ENCODE measurements at regions not wholly inside any gene's neighbourhood (a gene's known extent, or its start where the extent isn't known, plus 50 kb on each side); places are given as distances from the start of the nearest gene placed in this dataset.
"Not testable (repeated sequence)": the region's sequence is repeated elsewhere in the genome, so short reads cannot be mapped to it uniquely, and the experiment has no call there.

GRCh38 chr6:158881884-158882283, 62.7 kb upstream of the EZR start:
- not testable (repeated sequence) for DNase-seq (ENCODE audit: low read depth in 3 of 3)

GRCh38 chr6:158881276-158881675, 62.1 kb upstream of the EZR start:
- DNase-seq (ENCODE audit: low read depth in 3 of 3): not testable (repeated sequence)

- no peak for DNase-seq (ENCODE audit: low read depth in 3 of 3)
These were observed 60.0 kb upstream of the EZR start for GRCh38 chr6:158879180-158879579.

- DNase-seq (ENCODE audit: low read depth in 3 of 3): no peak
These were observed 58.5 kb upstream of the EZR start for GRCh38 chr6:158877716-158878115.

GRCh38 chr6:158876886-158877285, 57.7 kb upstream of the EZR start:
- no peak for DNase-seq (ENCODE audit: low read depth in 3 of 3)

GRCh38 chr6:158870649-158870957, 51.4 kb upstream of the EZR start:
- no peak for DNase-seq (ENCODE audit: low read depth in 3 of 3)

GRCh38 chr6:158869826-158870648, 50.9 kb upstream of the EZR start:
- peak in 2 of 3 experiments; percentile 32 to 34 for DNase-seq (ENCODE audit: low read depth in 3 of 3)

- peak; percentile 93 to 97 (median 95) for DNase-seq (ENCODE audit: low read depth in 3 of 3)
These were observed 50.0 kb upstream of the EZR start for GRCh38 chr6:158868890-158869825.

All from stimulated activated CD4-positive, alpha-beta T cell treated with anti-CD3 and anti-CD28 coated beads, TNF-alpha, amount 100 ng/mL, for 4 hours (primary cell).